Chondrocyte (in vitro differentiated cells): ENCODE measurements at regions not wholly inside any gene's neighbourhood (a gene's known extent, or its start where the extent isn't known, plus 50 kb on each side); places are given as distances from the start of the nearest gene placed in this dataset.

Source experiments
- DNase-seq: peaks from one replicate; pipeline ENCODE4 v3.0.0; 2021; ENCODE audit warnings: mixed read lengths, low spot score
- H3K27ac Mint-ChIP-seq: one replicate; pipeline ENCODE4 v1.8.0; 2021; ENCODE audit warnings: mild to moderate bottlenecking, moderate library complexity, mixed read lengths; ENCODE audit not compliant: unreplicated experiment
- H3K27me3 Mint-ChIP-seq: 2 replicates; pipeline ENCODE4 v1.8.0; 2021; ENCODE audit warnings: low read depth, mixed read lengths
- H3K36me3 Mint-ChIP-seq: 2 replicates; pipeline ENCODE4 v1.8.0; 2021; ENCODE audit warnings: low read depth, mixed read lengths
- H3K4me1 Mint-ChIP-seq: 2 replicates; pipeline ENCODE4 v1.8.0; 2021; ENCODE audit warnings: low read depth, mild to moderate bottlenecking, mixed read lengths
- H3K4me3 Mint-ChIP-seq: one replicate; pipeline ENCODE4 v1.8.0; 2021; ENCODE audit warnings: mild to moderate bottlenecking, moderate library complexity, mixed read lengths; ENCODE audit not compliant: unreplicated experiment
- H3K9me3 Mint-ChIP-seq: 2 replicates; pipeline ENCODE4 v1.8.0; 2021; ENCODE audit warnings: low read depth, mixed read lengths
- TF ChIP-seq, protein P1 (sequence below): fragments of 200-600 bp; sonication (generic); IDR thresholded peaks from 2 replicates; pipeline ENCODE4 v1.5.0; 2021; ENCODE audit warnings: antibody characterized with exemption, mild to moderate bottlenecking, moderate library complexity

DNA sequence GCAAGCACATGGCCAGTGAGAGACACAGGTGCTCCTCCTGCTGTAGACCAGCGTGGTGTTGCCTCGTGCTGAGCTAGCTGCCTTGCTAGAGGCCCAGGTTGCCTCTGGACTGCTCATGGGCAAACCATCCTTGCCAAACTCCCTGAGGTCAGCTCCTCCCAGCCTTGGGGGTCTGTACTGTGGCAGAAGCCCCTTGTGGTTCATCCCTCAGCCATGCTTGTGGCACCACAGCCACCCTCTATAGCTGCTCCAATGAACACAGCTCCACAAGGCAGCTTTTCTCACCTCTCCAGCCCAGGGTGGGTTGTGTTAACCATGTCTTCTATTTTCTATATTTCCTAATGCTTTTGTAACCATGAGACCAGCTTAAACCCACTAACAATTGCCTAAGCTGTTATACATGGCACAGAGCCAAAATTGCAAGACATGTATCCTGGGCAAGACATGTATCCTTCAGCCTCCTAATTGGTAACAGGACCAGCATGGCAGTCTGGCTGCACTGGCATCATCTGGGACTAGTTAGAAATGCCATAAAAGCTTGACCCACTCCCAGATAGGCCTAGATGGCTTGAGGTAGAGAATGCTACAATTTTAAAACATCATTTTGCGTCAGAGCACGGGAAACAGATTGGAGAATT lies 183.1 kb upstream of the S1PR3 start:
- no peak for DNase-seq
- Mint-ChIP-seq H3K27ac (no peak overlapping the region), H3K4me3 (no peak overlapping the region), H3K27me3 (peaks cover 13% of the 10 kb centered on the region), H3K4me1 (peaks cover 12% of the 10 kb centered on the region), H3K9me3 (no peaks in the 10 kb centered on the region), H3K36me3 (no peaks in the 10 kb centered on the region)
- TF ChIP-seq, protein P1, sequence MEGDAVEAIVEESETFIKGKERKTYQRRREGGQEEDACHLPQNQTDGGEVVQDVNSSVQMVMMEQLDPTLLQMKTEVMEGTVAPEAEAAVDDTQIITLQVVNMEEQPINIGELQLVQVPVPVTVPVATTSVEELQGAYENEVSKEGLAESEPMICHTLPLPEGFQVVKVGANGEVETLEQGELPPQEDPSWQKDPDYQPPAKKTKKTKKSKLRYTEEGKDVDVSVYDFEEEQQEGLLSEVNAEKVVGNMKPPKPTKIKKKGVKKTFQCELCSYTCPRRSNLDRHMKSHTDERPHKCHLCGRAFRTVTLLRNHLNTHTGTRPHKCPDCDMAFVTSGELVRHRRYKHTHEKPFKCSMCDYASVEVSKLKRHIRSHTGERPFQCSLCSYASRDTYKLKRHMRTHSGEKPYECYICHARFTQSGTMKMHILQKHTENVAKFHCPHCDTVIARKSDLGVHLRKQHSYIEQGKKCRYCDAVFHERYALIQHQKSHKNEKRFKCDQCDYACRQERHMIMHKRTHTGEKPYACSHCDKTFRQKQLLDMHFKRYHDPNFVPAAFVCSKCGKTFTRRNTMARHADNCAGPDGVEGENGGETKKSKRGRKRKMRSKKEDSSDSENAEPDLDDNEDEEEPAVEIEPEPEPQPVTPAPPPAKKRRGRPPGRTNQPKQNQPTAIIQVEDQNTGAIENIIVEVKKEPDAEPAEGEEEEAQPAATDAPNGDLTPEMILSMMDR = no peak

DNA sequence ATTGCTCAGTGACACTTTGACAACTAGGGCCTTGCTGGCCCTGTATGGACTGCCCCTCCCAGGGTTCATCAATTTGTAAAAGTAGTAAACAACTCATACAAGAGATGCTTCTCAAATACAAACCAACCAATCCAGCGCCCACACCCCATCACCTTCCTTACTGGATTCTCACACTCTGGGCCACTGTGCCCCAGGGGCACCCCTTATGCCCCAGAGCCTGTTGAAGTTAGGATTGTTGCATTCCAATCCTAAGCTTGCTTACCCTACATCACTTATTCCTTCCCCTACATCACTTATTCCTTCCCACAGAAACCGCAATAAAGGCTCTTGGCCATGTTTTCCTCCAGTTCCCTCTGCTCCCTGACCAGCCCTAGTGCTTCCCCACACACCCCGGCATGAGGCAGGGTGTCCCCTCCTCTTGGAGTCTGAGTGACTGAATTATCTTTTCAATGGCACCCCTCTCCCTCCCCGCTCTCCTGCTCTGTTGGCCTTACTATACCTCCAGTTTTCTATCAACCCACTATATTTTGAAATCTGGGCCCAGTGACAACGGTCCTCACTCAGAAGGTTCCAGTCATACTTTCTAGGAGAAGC lies 182.4 kb upstream of the S1PR3 start:
- Mint-ChIP-seq H3K4me3 (no peak overlapping the region), H3K27me3 (peaks cover 12% of the 10 kb centered on the region), H3K9me3 (no peaks in the 10 kb centered on the region), H3K27ac (no peak overlapping the region), H3K36me3 (no peaks in the 10 kb centered on the region), H3K4me1 (peaks cover 15% of the 10 kb centered on the region)
- TF ChIP-seq, protein P1 = no peak
- DNase-seq = no peak

DNA sequence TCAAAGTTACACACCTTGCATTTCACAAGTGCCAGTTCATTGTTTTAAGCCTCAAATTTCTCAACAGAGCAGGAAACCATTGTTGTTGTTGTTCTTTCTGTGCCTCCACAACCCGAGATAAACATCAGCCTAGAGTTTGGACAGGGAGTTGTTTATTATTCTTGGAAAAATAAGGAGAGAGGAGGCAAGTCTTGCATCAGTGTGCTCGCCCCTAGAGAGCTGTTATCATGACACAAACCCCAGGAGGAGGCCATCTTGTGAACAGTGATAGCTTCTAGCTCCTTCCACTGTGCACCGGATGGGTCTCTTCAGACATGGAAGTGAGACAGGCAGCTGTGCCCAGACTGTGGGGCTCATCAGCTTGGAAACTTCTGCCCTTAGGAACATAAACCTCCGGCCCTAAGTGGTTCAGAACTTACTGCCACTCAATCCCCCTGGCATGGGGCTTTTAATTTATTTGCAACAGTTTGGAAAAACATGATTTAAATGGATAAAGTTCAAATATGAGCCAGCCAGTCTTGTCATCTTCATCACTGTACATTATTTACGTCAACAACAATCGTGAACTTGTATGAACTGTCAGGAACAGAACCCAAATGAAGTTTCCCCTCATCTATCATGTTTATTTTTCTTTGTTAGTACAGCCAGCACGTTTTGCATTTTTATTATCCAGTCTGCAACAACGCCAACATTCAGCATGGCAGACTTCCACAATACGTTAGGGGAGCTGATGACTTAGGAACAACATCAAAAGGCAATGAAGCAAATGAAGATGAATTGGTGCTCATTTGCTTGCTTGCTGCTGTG lies 181.7 kb upstream of the S1PR3 start:
- Mint-ChIP-seq H3K36me3 (no peaks in the 10 kb centered on the region), H3K9me3 (no peaks in the 10 kb centered on the region), H3K4me3 (no peak overlapping the region), H3K27me3 (peaks cover 12% of the 10 kb centered on the region), H3K27ac (no peak overlapping the region), H3K4me1 (peaks cover 15% of the 10 kb centered on the region)
- no peak for DNase-seq
- TF ChIP-seq, protein P1 = no peak

DNA sequence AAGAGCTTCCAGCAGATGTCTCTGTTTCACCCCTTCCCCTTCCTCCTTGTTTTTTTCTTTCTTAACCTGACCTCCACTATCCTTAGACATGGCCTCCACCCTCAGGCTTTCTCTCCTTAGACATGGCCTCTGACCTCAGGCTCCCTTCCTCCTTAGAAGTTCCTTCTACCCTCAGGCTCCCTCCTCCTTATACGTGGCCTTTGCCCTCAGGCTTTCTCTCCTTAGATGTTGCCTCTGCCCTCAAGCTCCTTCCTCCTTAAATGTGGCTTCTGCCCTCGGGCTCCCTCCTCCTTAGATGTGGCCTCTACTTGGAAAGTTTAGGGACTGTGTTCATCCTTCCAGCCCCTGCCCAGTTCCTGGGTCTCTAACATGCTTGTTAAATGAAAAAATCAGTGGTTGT lies 180.4 kb upstream of the S1PR3 start:
- no peak overlapping the region for H3K4me3 Mint-ChIP-seq
- H3K4me1 Mint-ChIP-seq = peaks cover 28% of the 10 kb centered on the region
- no peak for DNase-seq
- TF ChIP-seq, protein P1 = no peak
- H3K27me3 Mint-ChIP-seq = peaks cover 11% of the 10 kb centered on the region
- no peaks in the 10 kb centered on the region for H3K36me3 Mint-ChIP-seq
- H3K27ac Mint-ChIP-seq = no peak overlapping the region
- no peaks in the 10 kb centered on the region for H3K9me3 Mint-ChIP-seq

DNA sequence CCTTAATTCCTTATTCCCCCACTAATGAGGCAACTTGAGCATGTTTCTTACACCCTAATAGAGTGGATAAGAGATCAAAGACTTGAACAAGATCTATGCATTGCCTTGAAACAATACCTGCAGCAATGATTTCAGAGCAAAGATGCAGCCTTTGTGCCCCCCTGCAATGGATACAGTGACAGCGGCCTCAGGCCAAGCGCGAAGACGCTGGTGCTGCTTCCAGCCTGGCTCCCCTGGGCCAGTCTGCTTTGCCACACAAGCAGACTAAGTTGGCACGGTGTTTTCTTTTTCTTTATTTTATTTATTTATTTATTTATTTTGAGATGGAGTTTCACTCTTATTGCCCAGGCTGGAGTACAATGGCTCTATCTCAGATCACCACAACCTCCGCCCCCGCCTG lies 179.8 kb upstream of the S1PR3 start:
- DNase-seq = no peak
- TF ChIP-seq, protein P1 = no peak
- no peak overlapping the region for H3K27ac Mint-ChIP-seq
- no peaks in the 10 kb centered on the region for H3K36me3 Mint-ChIP-seq
- H3K9me3 Mint-ChIP-seq = no peaks in the 10 kb centered on the region
- peaks cover 11% of the 10 kb centered on the region for H3K27me3 Mint-ChIP-seq
- no peak overlapping the region for H3K4me3 Mint-ChIP-seq
- peaks cover 34% of the 10 kb centered on the region for H3K4me1 Mint-ChIP-seq
